Aorta (tissue), 5 donors: ENCODE measurements at regions not wholly inside any gene's neighbourhood (a gene's known extent, or its start where the extent isn't known, plus 50 kb on each side); places are given as distances from the start of the nearest gene placed in this dataset.

Experiments used
- ATAC-seq: fragments of 200-7000 bp; cut with Tn5 transposase; one replicate; pipeline ENCODE4 v1.9.1; 2022; ENCODE audit warnings: moderate library complexity; ENCODE audit not compliant: low FRiP score
- DNase-seq, 2 donors: peaks; one replicate each; pipeline ENCODE4 v3.0.0-alpha.2; 2020
- H3K27ac ChIP-seq, 2 donors: one replicate each; pipeline ENCODE4 v1.5.1; 2013; ENCODE audit warnings: low read length in 2 of 2, mild to moderate bottlenecking in 2 of 2, moderate library complexity in 2 of 2, control low read depth in 1 of 2, inconsistent platforms in 1 of 2, low read depth in 1 of 2
- H3K27me3 ChIP-seq, 2 donors: one replicate each; pipeline ENCODE4 v1.6.1; 2013; ENCODE audit warnings: control low read depth in 1 of 2, low read length in 1 of 2, mild to moderate bottlenecking in 1 of 2, moderate library complexity in 1 of 2; ENCODE audit not compliant: insufficient read depth in 2 of 2, control insufficient read depth in 1 of 2
- H3K36me3 ChIP-seq, 2 donors: one replicate each; pipeline ENCODE4 v1.6.1; 2013; ENCODE audit warnings: control low read depth in 1 of 2, low read length in 1 of 2, mild to moderate bottlenecking in 1 of 2; ENCODE audit not compliant: insufficient read depth in 2 of 2, control insufficient read depth in 1 of 2
- H3K4me1 ChIP-seq, 2 donors: one replicate each; pipeline ENCODE4 v1.6.1; 2013; ENCODE audit warnings: low read length in 2 of 2, control low read depth in 1 of 2, mild to moderate bottlenecking in 1 of 2, moderate library complexity in 1 of 2; ENCODE audit not compliant: insufficient read depth in 2 of 2, control insufficient read depth in 1 of 2
- H3K4me3 ChIP-seq, 2 donors: one replicate each; pipeline ENCODE4 v1.5.1; 2013; ENCODE audit warnings: low read length in 2 of 2, control low read depth in 1 of 2, mild to moderate bottlenecking in 1 of 2
- H3K9me3 ChIP-seq: one replicate; pipeline ENCODE4 v1.6.1; 2013; ENCODE audit warnings: mild to moderate bottlenecking, low read length; ENCODE audit not compliant: control insufficient read depth
- WGBS, 2 donors: extraction: QIAGEN DNeasy Blood & Tissue Kit; methylation state at CpG; one replicate each; pipeline ENCODE4 v1.1.7; 2013; 5-methylcytosine and 5-hydroxymethylcytosine counted together
- intact Hi-C, 2 donors: fragments of 100-400 bp; cut with DNase I; formaldehyde crosslinking; loops; one replicate each; pipeline versions ENCODE4 v1.14.2 to v1.15.0; 2022
- donor health status: healthy with polysubstance abuse.
- donor health status: Bipolar disorder and iron deficiency.
- donor health status: DM: no; HTN: no; CAD: no.
- donor health status: DM: no; HTN: no; CAD: no.
- donor health status: DM: yes; HTN: yes; CAD: no.

- 97% methylated on average over 18 of the region's 18 CpGs for WGBS, 2 donors
- intact Hi-C loops, result no loop called here
These were observed 960.5 kb downstream of the RPA4 start for GRCh38 chrX:97844161-97844560.

GRCh38 chrX:97844943-97845342 lies 961.2 kb downstream of the RPA4 start:
- Histone ChIP-seq H3K36me3 (no peaks in the 10 kb centered on the region), H3K27me3 (no peaks in the 10 kb centered on the region), H3K9me3 (no peaks in the 10 kb centered on the region), H3K4me1 (no peaks in the 10 kb centered on the region), H3K27ac (no peak overlapping the region), H3K4me3 (no peak overlapping the region)
- 96 to 97% methylated on average over 16 of the region's 16 CpGs for WGBS, 2 donors
- DNase-seq (peak; percentile 34 to 35), ATAC-seq (no peak)
- intact Hi-C loops, result no loop called here

More at GRCh38 chrX:97844161-97844560, 960.5 kb downstream of the RPA4 start:
- H3K4me1 ChIP-seq, result no peaks in the 10 kb centered on the region
- H3K27ac ChIP-seq, result no peak overlapping the region
- H3K36me3 ChIP-seq, result no peaks in the 10 kb centered on the region
- ATAC-seq (no peak), DNase-seq (no peak)
- no peaks in the 10 kb centered on the region for H3K27me3 ChIP-seq
- no peak overlapping the region for H3K4me3 ChIP-seq
- H3K9me3 ChIP-seq, result no peaks in the 10 kb centered on the region

GRCh38 chrX:97845451-97845850 lies 961.7 kb downstream of the RPA4 start:
- no peaks in the 10 kb centered on the region for H3K9me3 ChIP-seq
- DNase-seq (peak in 1 of 2 donors; percentile 26), ATAC-seq (no peak)
- H3K4me3 ChIP-seq, result no peak overlapping the region
- no peaks in the 10 kb centered on the region for H3K27me3 ChIP-seq
- intact Hi-C loops, result no loop called here
- H3K36me3 ChIP-seq, result no peaks in the 10 kb centered on the region
- WGBS, 2 donors, result 98% methylated on average over 18 of the region's 18 CpGs
- no peaks in the 10 kb centered on the region for H3K4me1 ChIP-seq
- no peak overlapping the region for H3K27ac ChIP-seq

- intact Hi-C loops, result no loop called here
These were observed 962.5 kb downstream of the RPA4 start for GRCh38 chrX:97846228-97846627.

GRCh38 chrX:97846718-97847237 lies 963.1 kb downstream of the RPA4 start:
- Histone ChIP-seq H3K36me3 (no peaks in the 10 kb centered on the region), H3K27me3 (no peaks in the 10 kb centered on the region), H3K4me1 (no peaks in the 10 kb centered on the region), H3K9me3 (no peaks in the 10 kb centered on the region), H3K4me3 (no peak overlapping the region), H3K27ac (no peak overlapping the region)
- ATAC-seq (no peak), DNase-seq (peak; percentile 29 to 59)
- intact Hi-C loops, result no loop called here
- 96 to 97% methylated on average over 25 of the region's 25 CpGs for WGBS, 2 donors

More at GRCh38 chrX:97846228-97846627, 962.5 kb downstream of the RPA4 start:
- H3K27me3 ChIP-seq, result no peaks in the 10 kb centered on the region
- no peak overlapping the region for H3K27ac ChIP-seq
- no peaks in the 10 kb centered on the region for H3K9me3 ChIP-seq
- ATAC-seq (no peak), DNase-seq (peak in 1 of 2 donors; percentile 70)
- no peak overlapping the region for H3K4me3 ChIP-seq
- no peaks in the 10 kb centered on the region for H3K36me3 ChIP-seq
- WGBS, 2 donors, result 94 to 96% methylated on average over 12 of the region's 12 CpGs
- H3K4me1 ChIP-seq, result no peaks in the 10 kb centered on the region

- Histone ChIP-seq H3K4me3 (no peak overlapping the region), H3K27me3 (no peaks in the 10 kb centered on the region), H3K9me3 (no peaks in the 10 kb centered on the region), H3K27ac (no peak overlapping the region), H3K4me1 (no peaks in the 10 kb centered on the region), H3K36me3 (no peaks in the 10 kb centered on the region)
- no peak for ATAC-seq
- WGBS, 2 donors, result 92 to 94% methylated on average over 25 of the region's 25 CpGs
- DNase-seq, result peak in 1 of 2 donors; percentile 38
- intact Hi-C loops, result no loop called here
These were observed 964.4 kb downstream of the RPA4 start for GRCh38 chrX:97847885-97848679.

GRCh38 chrX:97849951-97850350 lies 966.2 kb downstream of the RPA4 start:
- H3K4me1 ChIP-seq, result no peaks in the 10 kb centered on the region
- intact Hi-C loops, result no loop called here
- DNase-seq (no peak), ATAC-seq (no peak)
- no peak overlapping the region for H3K4me3 ChIP-seq
- H3K27ac ChIP-seq, result no peak overlapping the region
- no peaks in the 10 kb centered on the region for H3K27me3 ChIP-seq
- H3K36me3 ChIP-seq, result no peaks in the 10 kb centered on the region
- no peaks in the 10 kb centered on the region for H3K9me3 ChIP-seq

- no peaks in the 10 kb centered on the region for H3K36me3 ChIP-seq
- no peaks in the 10 kb centered on the region for H3K9me3 ChIP-seq
- ATAC-seq, result no peak
- no peaks in the 10 kb centered on the region for H3K4me1 ChIP-seq
- H3K27ac ChIP-seq, result no peak overlapping the region
- DNase-seq, result no peak
- H3K27me3 ChIP-seq, result no peaks in the 10 kb centered on the region
- 25 to 33% methylated on average over 1 of the region's 1 CpG for WGBS, 2 donors
- no peak overlapping the region for H3K4me3 ChIP-seq
- intact Hi-C loops, result no loop called here
These were observed 967.2 kb downstream of the RPA4 start for GRCh38 chrX:97850911-97851310.

- H3K27ac ChIP-seq, result no peak overlapping the region
- H3K9me3 ChIP-seq, result no peaks in the 10 kb centered on the region
- H3K27me3 ChIP-seq, result no peaks in the 10 kb centered on the region
- no peaks in the 10 kb centered on the region for H3K36me3 ChIP-seq
- H3K4me1 ChIP-seq, result no peaks in the 10 kb centered on the region
- ATAC-seq (no peak), DNase-seq (no peak)
- 7 to 28% methylated on average over 2 of the region's 2 CpGs for WGBS, 2 donors
- intact Hi-C loops, result no loop called here
- no peak overlapping the region for H3K4me3 ChIP-seq
These were observed 970.4 kb downstream of the RPA4 start for GRCh38 chrX:97854086-97854485.
